ENCODE measurements at regions not wholly inside any gene's neighbourhood (a gene's known extent, or its start where the extent isn't known, plus 50 kb on each side); places are given as distances from the start of the nearest gene placed in this dataset.

- Histone ChIP-seq H3K9me3 (no peaks in the 10 kb centered on the region), H3K27me3 (no peaks in the 10 kb centered on the region), H3K4me3 (no peak overlapping the region), H3K27ac (no peak overlapping the region), H3K36me3 (no peaks in the 10 kb centered on the region), H3K4me1 (no peaks in the 10 kb centered on the region)
- no peak for TF ChIP-seq POLR2A (IDR thresholded peaks at IDR 0.05)
- no peak for TF ChIP-seq EP300 (IDR thresholded peaks at IDR 0.05)
- no peak for TF ChIP-seq POLR2AphosphoS5 (IDR thresholded peaks at IDR 0.05)
- TF ChIP-seq CTCF (IDR thresholded peaks at IDR 0.05): no peak
- ATAC-seq (ENCODE audit: low FRiP score in 2 of 2) (no peak), DNase-seq (no peak)
- WGBS, 2 donors: 43 to 70% methylated on average over 3 of the region's 3 CpGs
Observed at GRCh38 chr20:22245139-22245538, 339.2 kb downstream of the FOXA2 start.

GRCh38 chr20:22243067-22243466, 341.3 kb downstream of the FOXA2 start:
- H3K9me3 ChIP-seq: no peaks in the 10 kb centered on the region
- H3K36me3 ChIP-seq: no peaks in the 10 kb centered on the region
- ATAC-seq (ENCODE audit: low FRiP score in 2 of 2) (peak in 1 of 2 donors; percentile 70), DNase-seq (no peak)
- 68 to 74% methylated on average over 5 of the region's 5 CpGs for WGBS, 2 donors
- no peaks in the 10 kb centered on the region for H3K4me1 ChIP-seq
- TF ChIP-seq EP300 (IDR thresholded peaks at IDR 0.05): no peak
- TF ChIP-seq CTCF (IDR thresholded peaks at IDR 0.05): no peak
- TF ChIP-seq POLR2AphosphoS5 (IDR thresholded peaks at IDR 0.05): no peak
- TF ChIP-seq POLR2A (IDR thresholded peaks at IDR 0.05): no peak
- H3K27ac ChIP-seq: no peak overlapping the region
- H3K4me3 ChIP-seq: no peak overlapping the region
- no peaks in the 10 kb centered on the region for H3K27me3 ChIP-seq

DNA sequence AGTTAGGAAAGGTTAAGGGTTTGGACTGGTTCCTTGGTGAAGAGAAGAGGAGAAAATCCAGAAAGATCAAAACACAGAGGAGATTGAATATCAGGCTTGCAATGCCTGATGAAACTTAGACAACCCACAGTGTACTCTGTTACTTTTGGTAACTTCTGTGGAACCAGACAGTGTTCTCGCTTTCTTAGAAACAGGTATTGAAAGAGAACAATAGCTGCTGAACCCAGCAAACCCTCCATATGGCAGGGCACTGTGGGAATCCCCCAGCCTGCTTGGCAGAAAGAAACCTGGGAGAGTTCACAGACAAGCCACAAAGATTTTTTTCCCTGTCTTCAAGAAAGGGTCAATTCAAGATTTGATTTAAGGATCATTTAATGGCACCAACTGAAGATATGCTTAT, 342.8 kb downstream of the FOXA2 start:
- H3K27ac ChIP-seq: no peak overlapping the region
- H3K4me3 ChIP-seq: no peak overlapping the region
- WGBS, 2 donors: 81 to 100% methylated on average over 1 of the region's 1 CpG
- no peak for ATAC-seq (ENCODE audit: low FRiP score in 2 of 2)
- DNase-seq: no peak
- H3K4me1 ChIP-seq: no peaks in the 10 kb centered on the region
- no peaks in the 10 kb centered on the region for H3K36me3 ChIP-seq
- TF ChIP-seq EP300 (IDR thresholded peaks at IDR 0.05) (no peak), CTCF (IDR thresholded peaks at IDR 0.05) (no peak), POLR2A (IDR thresholded peaks at IDR 0.05) (no peak), POLR2AphosphoS5 (IDR thresholded peaks at IDR 0.05) (no peak)
- H3K27me3 ChIP-seq: no peaks in the 10 kb centered on the region
- no peaks in the 10 kb centered on the region for H3K9me3 ChIP-seq

- Histone ChIP-seq H3K27ac (no peak overlapping the region), H3K4me3 (no peak overlapping the region), H3K4me1 (no peaks in the 10 kb centered on the region), H3K36me3 (no peaks in the 10 kb centered on the region), H3K9me3 (no peaks in the 10 kb centered on the region), H3K27me3 (no peaks in the 10 kb centered on the region)
- no peak for TF ChIP-seq CTCF (IDR thresholded peaks at IDR 0.05)
- no peak for ATAC-seq (ENCODE audit: low FRiP score in 2 of 2)
- DNase-seq: no peak
Observed at GRCh38 chr20:22232923-22233322, 351.4 kb downstream of the FOXA2 start.

DNA sequence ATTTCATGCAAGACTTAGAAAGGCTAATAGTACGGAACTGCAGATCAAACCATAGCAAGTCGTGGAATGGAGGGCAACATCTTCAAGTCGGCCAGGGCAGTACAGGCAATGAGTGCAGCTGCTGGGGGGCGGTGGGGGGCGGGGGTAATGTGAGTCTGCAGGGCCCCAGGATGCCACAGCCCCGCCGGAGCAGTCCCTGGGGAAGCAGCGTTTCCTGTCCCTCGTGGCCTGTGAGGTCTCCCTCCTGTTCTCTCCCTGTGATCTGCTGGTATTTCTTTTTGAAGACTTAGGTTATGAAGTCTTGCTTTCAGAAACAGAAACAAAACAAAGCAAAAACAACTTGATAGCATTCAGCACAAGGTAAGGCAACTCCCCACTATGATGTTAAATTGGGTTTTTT, 351.9 kb downstream of the FOXA2 start:
- no peak for ATAC-seq (ENCODE audit: low FRiP score in 2 of 2)
- Histone ChIP-seq H3K36me3 (no peaks in the 10 kb centered on the region), H3K9me3 (no peaks in the 10 kb centered on the region), H3K4me1 (no peaks in the 10 kb centered on the region), H3K27me3 (no peaks in the 10 kb centered on the region), H3K27ac (no peak overlapping the region), H3K4me3 (no peak overlapping the region)
- 28 to 40% methylated on average over 6 to 9 of the region's 9 CpGs for WGBS, 2 donors
- TF ChIP-seq POLR2AphosphoS5 (IDR thresholded peaks at IDR 0.05) (no peak), CTCF (IDR thresholded peaks at IDR 0.05) (no peak), POLR2A (IDR thresholded peaks at IDR 0.05) (no peak), EP300 (IDR thresholded peaks at IDR 0.05) (no peak)
- DNase-seq: peak in 1 of 2 donors; percentile 22

All from upper lobe of left lung (tissue), 6 donors.